GM23248 (cell line): ENCODE measurements at regions not wholly inside any gene's neighbourhood (a gene's known extent, or its start where the extent isn't known, plus 50 kb on each side); places are given as distances from the start of the nearest gene placed in this dataset. TPM values are rescaled to one million over a fixed set of nuclear protein-coding genes. Genes with fewer than 3 reads are reported as not detected.

Source experiments
- DNase-seq: peaks from one replicate; pipeline ENCODE4 v3.0.0-alpha.2; 2015
- H2AFZ ChIP-seq: fragments of 200-600 bp; sonication (generic); 2 replicates; pipeline ENCODE4 v1.6.1; 2016; ENCODE audit warnings: antibody characterized with exemption
- H3F3A ChIP-seq: fragments of 200-600 bp; sonication (generic); 2 replicates; pipeline ENCODE4 v1.6.1; 2016; ENCODE audit warnings: mild to moderate bottlenecking, antibody characterized with exemption, mixed run types; ENCODE audit not compliant: insufficient read depth
- H3K27ac ChIP-seq: fragments of 200-600 bp; sonication (generic); 2 replicates; pipeline ENCODE4 v1.5.1; 2016; ENCODE audit warnings: mild to moderate bottlenecking
- H3K27me3 ChIP-seq: fragments of 200-600 bp; sonication (generic); replicated peaks from 2 replicates; pipeline ENCODE4 v1.6.1; 2016; ENCODE audit warnings: mild to moderate bottlenecking; ENCODE audit not compliant: insufficient read depth
- H3K36me3 ChIP-seq: fragments of 200-600 bp; sonication (generic); 2 replicates; pipeline ENCODE4 v1.6.1; 2016; ENCODE audit warnings: low read depth, mild to moderate bottlenecking
- H3K4me1 ChIP-seq: fragments of 200-600 bp; sonication (generic); 2 replicates; pipeline ENCODE4 v1.6.1; 2016; ENCODE audit warnings: mild to moderate bottlenecking; ENCODE audit not compliant: insufficient read depth
- H3K4me2 ChIP-seq: fragments of 200-600 bp; sonication (generic); one replicate; pipeline ENCODE4 v1.6.1; 2016; ENCODE audit warnings: mild to moderate bottlenecking; ENCODE audit not compliant: unreplicated experiment
- H3K4me3 ChIP-seq: fragments of 200-600 bp; sonication (generic); 2 replicates; pipeline ENCODE4 v1.5.1; 2016; ENCODE audit warnings: mild to moderate bottlenecking
- H3K79me2 ChIP-seq: fragments of 200-600 bp; sonication (generic); 2 replicates; pipeline ENCODE4 v1.6.1; 2016; ENCODE audit warnings: mild to moderate bottlenecking; ENCODE audit not compliant: insufficient read depth
- H3K9ac ChIP-seq: fragments of 200-600 bp; sonication (generic); 2 replicates; pipeline ENCODE4 v1.6.1; 2016; ENCODE audit warnings: mild to moderate bottlenecking
- H3K9me2 ChIP-seq: fragments of 200-600 bp; sonication (generic); 2 replicates; pipeline ENCODE4 v1.6.1; 2016; ENCODE audit warnings: mixed run types, mild to moderate bottlenecking, moderate library complexity; ENCODE audit not compliant: insufficient read depth
- H3K9me3 ChIP-seq: fragments of 200-600 bp; sonication (generic); one replicate; pipeline ENCODE4 v1.6.1; 2017; ENCODE audit warnings: low read depth
- H4K20me1 ChIP-seq: fragments of 200-600 bp; sonication (generic); 2 replicates; pipeline ENCODE4 v1.6.0; 2016; ENCODE audit not compliant: insufficient read depth
- EZH2 ChIP-seq: fragments of 200-600 bp; sonication (generic); IDR thresholded peaks from 2 replicates; pipeline ENCODE4 v1.6.1; 2018; ENCODE audit warnings: antibody characterized with exemption, mild to moderate bottlenecking; ENCODE audit not compliant: insufficient read depth, poor library complexity, severe bottlenecking
- EZH2phosphoT487 ChIP-seq: fragments of 200-600 bp; sonication (generic); IDR thresholded peaks from 2 replicates; pipeline ENCODE4 v1.6.1; 2018; ENCODE audit warnings: antibody characterized with exemption, moderate library complexity, mild to moderate bottlenecking, low read depth; ENCODE audit not compliant: insufficient read depth
- WGBS, 2 experiments: methylation state at CpG; one replicate each; pipeline ENCODE4 v1.1.6; 2015 to 2017; ENCODE audit warnings: low lambda C conversion rate in 2 of 2, low coverage in 1 of 2; ENCODE audit errors: missing lambda C conversion rate in 2 of 2; 5-methylcytosine and 5-hydroxymethylcytosine counted together
- in situ Hi-C: fragments of 300-500 bp; cut with MboI; formaldehyde crosslinking; loops from 2 replicates; pipeline ENCODE4 v1.15.0; 2020
- small RNA-seq: library from RNA; depleted of rRNA; stranded (forward); fragments of <200 nt; gene quantifications from one replicate; pipeline ENCODE3, GENCODE V24; 2014; ENCODE audit warnings: low read depth, low replicate concordance

DNA sequence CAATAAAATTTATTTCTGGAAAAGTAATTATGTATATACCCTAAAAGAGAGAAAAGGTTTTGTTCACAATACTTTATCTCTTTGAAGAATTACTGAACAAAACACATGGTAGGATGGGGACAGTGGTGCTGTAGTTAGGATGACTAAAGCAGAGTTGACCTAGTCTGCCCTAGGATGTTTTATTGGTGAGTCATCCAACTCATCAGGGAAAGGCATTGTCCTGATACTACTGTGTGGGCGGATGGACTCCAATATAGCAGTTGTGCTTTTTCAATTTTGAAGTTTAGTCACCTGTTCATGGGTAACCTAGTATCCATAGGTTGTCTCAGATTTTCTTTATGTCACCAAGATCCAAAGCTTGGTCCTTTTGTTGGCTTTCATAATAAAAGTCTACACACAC is 53.3 kb upstream of the EYS start:
- 23 to 32% methylated on average over 1 of the region's 1 CpG for WGBS, 2 experiments
- H3K36me3 ChIP-seq = no peaks in the 10 kb centered on the region
- in situ Hi-C loops = no loop called here
- no peak overlapping the region for H3K9ac ChIP-seq
- H3K79me2 ChIP-seq = no peaks in the 10 kb centered on the region
- H3K4me2 ChIP-seq = no peak overlapping the region
- no peaks in the 10 kb centered on the region for H3F3A ChIP-seq
- peak; percentile 0 for DNase-seq
- H4K20me1 ChIP-seq = no peaks in the 10 kb centered on the region
- H3K27me3 ChIP-seq = no peaks in the 10 kb centered on the region
- H3K9me3 ChIP-seq = peaks cover 6% of the 10 kb centered on the region
- no peaks in the 10 kb centered on the region for H3K9me2 ChIP-seq
- no peak overlapping the region for H2AFZ ChIP-seq
- H3K27ac ChIP-seq = no peak overlapping the region
- H3K4me1 ChIP-seq = no peaks in the 10 kb centered on the region
- TF ChIP-seq EZH2phosphoT487 = no peak
- no peak for TF ChIP-seq EZH2
- H3K4me3 ChIP-seq = no peak overlapping the region

Small RNA genes lying in the stretch of these regions (small RNA-seq; reads per million reads assigned to genes)
- gene RF00019 = not detected
- not detected for gene RF00571
- gene RNA5SP208 = 1.4 reads per million, percentile 54 among the genes with 10 or more reads in this experiment
- not detected for gene RNU6-280P
- 0.19 reads per million for gene RNU7-66P
